GM11168 (cell line): ENCODE measurements at regions not wholly inside any gene's neighbourhood (a gene's known extent, or its start where the extent isn't known, plus 50 kb on each side); places are given as distances from the start of the nearest gene placed in this dataset.

Experiments
- in situ Hi-C: fragments of 300-500 bp; cut with MboI; formaldehyde crosslinking; loops from one replicate; pipeline ENCODE4 v1.12.0; 2022; ENCODE audit warnings: low sequenced_read_pairs; ENCODE audit not compliant: unreplicated experiment

GRCh38 chrX:114332766-114333165 is 251.1 kb upstream of the HTR2C start:
- in situ Hi-C loops, result no loop called here

GRCh38 chrX:114334473-114334982 is 249.4 kb upstream of the HTR2C start:
- in situ Hi-C loops, result no loop called here

GRCh38 chrX:114338870-114339269 is 245.0 kb upstream of the HTR2C start:
- in situ Hi-C loops, result no loop called here

- in situ Hi-C loops, result loop anchor here (10.0 kb wide), 1 partner anchor 70 kb away; no protein-coding TSS in a partner anchor
Measured at GRCh38 chrX:114344756-114345349, 239.0 kb upstream of the HTR2C start.

- in situ Hi-C loops, result no loop called here
Measured at GRCh38 chrX:114361076-114361725, 222.7 kb upstream of the HTR2C start.

- in situ Hi-C loops, result no loop called here
Measured at GRCh38 chrX:114363346-114363745, 220.5 kb upstream of the HTR2C start.

GRCh38 chrX:114365065-114365834 is 218.6 kb upstream of the HTR2C start:
- in situ Hi-C loops, result no loop called here

GRCh38 chrX:114372937-114373336 is 210.9 kb upstream of the HTR2C start:
- in situ Hi-C loops, result no loop called here

- in situ Hi-C loops, result no loop called here
Measured at GRCh38 chrX:114390251-114390796, 193.6 kb upstream of the HTR2C start.
